GM12878 (cell line): ENCODE measurements at regions not wholly inside any gene's neighbourhood (a gene's known extent, or its start where the extent isn't known, plus 50 kb on each side); places are given as distances from the start of the nearest gene placed in this dataset.

Experiments
- ATAC-seq: fragments of 200-7000 bp; cut with Tn5 transposase; 3 replicates; pipeline ENCODE4 v1.9.1; 2020; ENCODE audit warnings: mild to moderate bottlenecking, moderate library complexity
- BruUV-seq: library from RNA; stranded (reverse); fragments of 400-500 nt; replicated peaks from 2 replicates; lab custom pipeline; 2021; lab: Mats Ljungman, UMichigan
- CTCF ChIA-PET: fragments of 300-600 bp; sonication (Branson Sonifier 250); formaldehyde crosslinking; extraction: SDS; loops from one replicate; lab custom pipeline; 2021; ENCODE audit warnings: inconsistent platforms; lab: Yijun Ruan, JAX
- POLR2A ChIA-PET: fragments of 350-600 bp; formaldehyde crosslinking; extraction: SDS; loops from one replicate; lab custom pipeline; 2021; ENCODE audit warnings: inconsistent platforms; lab: Charles Lee
- RAD21 ChIA-PET: fragments of 300-600 bp; sonication (Branson Sonifier 250); formaldehyde crosslinking; loops from one replicate; lab custom pipeline; 2023; ENCODE audit warnings: antibody characterized with exemption; ENCODE audit not compliant: unreplicated experiment; lab: Charles Lee
- SMC1A ChIA-PET: fragments of 300-600 bp; sonication (Branson Sonifier 250); formaldehyde crosslinking; loops from one replicate; lab custom pipeline; 2023; ENCODE audit not compliant: unreplicated experiment, uncharacterized antibody; lab: Charles Lee
- DNase-seq: peaks from one replicate; pipeline ENCODE4 v3.0.0-alpha.2; 2011; ENCODE audit warnings: low read depth, low spot score
- FAIRE-seq: peaks from 3 replicates; lab custom pipeline; 2011; peaks lifted over from hg19 to GRCh38; lab: Jason Lieb, UNC
- H2AFZ ChIP-seq: 2 replicates; pipeline ENCODE4 v1.6.0; 2011; ENCODE audit warnings: low read depth, low read length, control low read depth; ENCODE audit not compliant: control insufficient read depth
- H3K27ac ChIP-seq: 2 replicates; pipeline ENCODE4 v1.5.1; 2011; ENCODE audit warnings: control low read depth; ENCODE audit not compliant: control insufficient read depth, insufficient read depth
- H3K27me3 ChIP-seq, 2 experiments: replicated peaks in 1 of 2; 2 replicates each; pipeline versions ENCODE4 v1.6.0 to v1.6.1; 2011; ENCODE audit warnings: low read length in 1 of 2; ENCODE audit not compliant: control insufficient read depth in 2 of 2, insufficient read depth in 2 of 2
- H3K36me3 ChIP-seq, 2 experiments: 2 replicates each; pipeline ENCODE4 v1.5.1; 2011; ENCODE audit warnings: low read length in 1 of 2; ENCODE audit not compliant: control insufficient read depth in 2 of 2, insufficient read depth in 2 of 2
- H3K4me1 ChIP-seq: 2 replicates; pipeline ENCODE4 v1.6.1; 2011; ENCODE audit warnings: mild to moderate bottlenecking, low read length, moderate library complexity, mixed read lengths; ENCODE audit not compliant: control insufficient read depth, insufficient read depth
- H3K4me2 ChIP-seq: 2 replicates; pipeline ENCODE4 v1.6.0; 2011; ENCODE audit warnings: control low read depth; ENCODE audit not compliant: control insufficient read depth, insufficient read depth
- H3K4me3 ChIP-seq: fragments of 200-600 bp; sonication (generic); 2 replicates; pipeline ENCODE4 v1.5.1; 2016
- H3K79me2 ChIP-seq: 2 replicates; pipeline ENCODE4 v1.6.0; 2011; ENCODE audit warnings: low read length; ENCODE audit not compliant: control insufficient read depth, insufficient read depth
- H3K9ac ChIP-seq: 2 replicates; pipeline ENCODE4 v1.8.0; 2011; ENCODE audit warnings: low read length, control low read depth, mixed read lengths; ENCODE audit not compliant: control insufficient read depth, insufficient read depth
- H3K9me3 ChIP-seq: replicated peaks from 3 replicates; pipeline ENCODE4 v1.5.1; 2011; ENCODE audit warnings: mild to moderate bottlenecking, low read length; ENCODE audit not compliant: control insufficient read depth, insufficient read depth
- H4K20me1 ChIP-seq: 2 replicates; pipeline ENCODE4 v1.6.0; 2011; ENCODE audit not compliant: control insufficient read depth, insufficient read depth
- JUNB ChIP-seq: IDR thresholded peaks from 2 replicates; pipeline ENCODE4 v1.6.1; 2016; ENCODE audit warnings: antibody characterized with exemption, mild to moderate bottlenecking
- MYC ChIP-seq: IDR thresholded peaks from 2 replicates; pipeline ENCODE4 v1.6.1; 2011; ENCODE audit warnings: mild to moderate bottlenecking, low read length, moderate library complexity, inconsistent platforms; ENCODE audit not compliant: insufficient read depth, insufficient replicate concordance, insufficient read length, severe bottlenecking
- NFXL1 ChIP-seq: fragments of 450-650 bp; IDR thresholded peaks from 2 replicates; pipeline ENCODE4 v1.6.1; 2017; ENCODE audit warnings: antibody characterized with exemption, mild to moderate bottlenecking, borderline replicate concordance
- PML ChIP-seq: IDR thresholded peaks from 2 replicates; pipeline ENCODE4 v1.6.1; 2012; ENCODE audit warnings: low read length, inconsistent platforms
- POLR2AphosphoS5 ChIP-seq: IDR thresholded peaks from 2 replicates; pipeline ENCODE4 v1.6.1; 2011; ENCODE audit warnings: mild to moderate bottlenecking, low read length, inconsistent platforms
- SKIL ChIP-seq: fragments of 450-650 bp; IDR thresholded peaks from 2 replicates; pipeline ENCODE4 v1.6.1; 2017; ENCODE audit warnings: mild to moderate bottlenecking, low read depth, inconsistent platforms; ENCODE audit not compliant: poor library complexity, severe bottlenecking
- ZNF274 ChIP-seq: IDR thresholded peaks from one replicate; pipeline ENCODE4 v1.8.0; 2011; ENCODE audit not compliant: insufficient read length, insufficient read depth
- WGBS: methylation state at CpG from one replicate; pipeline ENCODE4 v1.1.6; 2016; ENCODE audit warnings: low lambda C conversion rate; ENCODE audit not compliant: insufficient replicate concordance, insufficient coverage; ENCODE audit errors: missing lambda C conversion rate; 5-methylcytosine and 5-hydroxymethylcytosine counted together
- in situ Hi-C: fragments of 300-500 bp; cut with MboI; formaldehyde crosslinking; loops from 9 replicates; pipeline ENCODE4 v1.14.3; 2018; ENCODE audit warnings: mixed read lengths
- intact Hi-C: fragments of 100-400 bp; cut with micrococcal nuclease; formaldehyde crosslinking; loops from one replicate; pipeline ENCODE4 v1.14.2; 2022; ENCODE audit not compliant: unreplicated experiment

GRCh38 chr9:11148189-11148588 lies 535.4 kb upstream of the PTPRD start:
- in situ Hi-C loops, result no loop called here
- Histone ChIP-seq H4K20me1 (no peaks in the 10 kb centered on the region), H3K79me2 (no peaks in the 10 kb centered on the region), H3K27ac (no peak overlapping the region), H3K9me3 (no peaks in the 10 kb centered on the region), H3K4me2 (no peak overlapping the region), H3K27me3 (no peaks in the 10 kb centered on the region), H3K4me3 (no peak overlapping the region), H3K9ac (no peak overlapping the region), H3K4me1 (no peaks in the 10 kb centered on the region), H3K36me3 (no peaks in the 10 kb centered on the region), H2AFZ (no peak overlapping the region)
- DNase-seq, result no peak
- TF ChIP-seq PML (no peak), POLR2AphosphoS5 (no peak), JUNB (no peak), NFXL1 (no peak), MYC (no peak)
- no peak for ATAC-seq
- ChIA-PET CTCF (no interaction called here), RAD21 (no interaction called here), POLR2A (interaction anchor here (0.5 kb wide), 1 partner anchor 115 kb away, joined by 4 read pairs; no protein-coding TSS in a partner anchor), SMC1A (interaction anchor here (1.2 to 1.3 kb wide), 2 partner anchors 11 to 37 kb away, joined by 3 read pairs; no protein-coding TSS in a partner anchor)
- no peak for FAIRE-seq
- intact Hi-C loops, result no loop called here
- 18% methylated on average over 5 of the region's 5 CpGs for WGBS
- BruUV-seq, result no TSS peak

- H3K4me3 ChIP-seq, result no peak overlapping the region
- no peaks in the 10 kb centered on the region for H4K20me1 ChIP-seq
- H3K4me2 ChIP-seq, result no peak overlapping the region
- ATAC-seq (no peak), FAIRE-seq (no peak)
- intact Hi-C loops, result no loop called here
- BruUV-seq, result no TSS peak
- H3K36me3 ChIP-seq, result no peaks in the 10 kb centered on the region
- H3K4me1 ChIP-seq, result no peaks in the 10 kb centered on the region
- H3K9me3 ChIP-seq, result no peaks in the 10 kb centered on the region
- CTCF ChIA-PET, result interaction anchor here (0.7 kb wide), 1 partner anchor 72 kb away, joined by 3 read pairs; no protein-coding TSS in a partner anchor
- H3K9ac ChIP-seq, result no peak overlapping the region
- no peak for TF ChIP-seq SKIL
- no peak for TF ChIP-seq ZNF274
- TF ChIP-seq, all 136 proteins: peak for 0
- ChIA-PET POLR2A (no interaction called here), RAD21 (no interaction called here), SMC1A (interaction anchor here (0.9 to 1.2 kb wide), 2 partner anchors 9 to 12 kb away, joined by 3 read pairs; no protein-coding TSS in a partner anchor)
- no peak overlapping the region for H3K27ac ChIP-seq
- WGBS, result 18% methylated on average over 7 of the region's 7 CpGs
- H2AFZ ChIP-seq, result no peak overlapping the region
- in situ Hi-C loops, result no loop called here
- no peaks in the 10 kb centered on the region for H3K79me2 ChIP-seq
- H3K27me3 ChIP-seq, result no peaks in the 10 kb centered on the region
- DNase-seq, result no peak
These were observed 536.3 kb upstream of the PTPRD start for GRCh38 chr9:11149065-11149464.
